ENCODE measurements at regions not wholly inside any gene's neighbourhood (a gene's known extent, or its start where the extent isn't known, plus 50 kb on each side); places are given as distances from the start of the nearest gene placed in this dataset.

DNA sequence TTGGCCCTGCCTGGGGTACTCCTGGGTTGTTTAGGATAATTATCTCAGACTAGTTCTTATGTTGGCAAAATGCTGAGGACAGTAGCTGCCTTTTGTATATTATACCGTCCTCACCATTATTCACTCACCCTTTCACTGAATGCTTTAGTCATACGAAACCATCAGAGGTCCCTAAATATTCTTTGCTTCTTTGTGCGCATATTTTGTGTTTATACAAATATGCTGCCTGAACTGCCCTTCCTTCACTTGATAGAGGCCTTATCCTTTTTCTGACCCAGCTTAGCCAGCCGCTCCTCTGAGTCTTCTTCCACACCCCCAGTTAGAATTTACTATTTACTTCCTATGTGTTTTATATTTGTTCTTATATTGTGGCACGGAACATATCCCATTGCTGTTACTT is 70.2 kb upstream of the OSBPL3 start:
- TF ChIP-seq, protein P1, sequence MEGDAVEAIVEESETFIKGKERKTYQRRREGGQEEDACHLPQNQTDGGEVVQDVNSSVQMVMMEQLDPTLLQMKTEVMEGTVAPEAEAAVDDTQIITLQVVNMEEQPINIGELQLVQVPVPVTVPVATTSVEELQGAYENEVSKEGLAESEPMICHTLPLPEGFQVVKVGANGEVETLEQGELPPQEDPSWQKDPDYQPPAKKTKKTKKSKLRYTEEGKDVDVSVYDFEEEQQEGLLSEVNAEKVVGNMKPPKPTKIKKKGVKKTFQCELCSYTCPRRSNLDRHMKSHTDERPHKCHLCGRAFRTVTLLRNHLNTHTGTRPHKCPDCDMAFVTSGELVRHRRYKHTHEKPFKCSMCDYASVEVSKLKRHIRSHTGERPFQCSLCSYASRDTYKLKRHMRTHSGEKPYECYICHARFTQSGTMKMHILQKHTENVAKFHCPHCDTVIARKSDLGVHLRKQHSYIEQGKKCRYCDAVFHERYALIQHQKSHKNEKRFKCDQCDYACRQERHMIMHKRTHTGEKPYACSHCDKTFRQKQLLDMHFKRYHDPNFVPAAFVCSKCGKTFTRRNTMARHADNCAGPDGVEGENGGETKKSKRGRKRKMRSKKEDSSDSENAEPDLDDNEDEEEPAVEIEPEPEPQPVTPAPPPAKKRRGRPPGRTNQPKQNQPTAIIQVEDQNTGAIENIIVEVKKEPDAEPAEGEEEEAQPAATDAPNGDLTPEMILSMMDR (conservative IDR thresholded peaks at IDR 0.05 in 1 of 2, IDR thresholded peaks at IDR 0.05 in 1 of 2; ENCODE audit: low read depth in 1 of 2, low read length in 2 of 2), result no peak
- no peak for TF ChIP-seq EZH2 (IDR thresholded peaks at IDR 0.05; ENCODE audit: low read length, missing control alignments)

Measured in fibroblast of lung (primary cell).